ENCODE measurements at regions not wholly inside any gene's neighbourhood (a gene's known extent, or its start where the extent isn't known, plus 50 kb on each side); places are given as distances from the start of the nearest gene placed in this dataset.

DNA sequence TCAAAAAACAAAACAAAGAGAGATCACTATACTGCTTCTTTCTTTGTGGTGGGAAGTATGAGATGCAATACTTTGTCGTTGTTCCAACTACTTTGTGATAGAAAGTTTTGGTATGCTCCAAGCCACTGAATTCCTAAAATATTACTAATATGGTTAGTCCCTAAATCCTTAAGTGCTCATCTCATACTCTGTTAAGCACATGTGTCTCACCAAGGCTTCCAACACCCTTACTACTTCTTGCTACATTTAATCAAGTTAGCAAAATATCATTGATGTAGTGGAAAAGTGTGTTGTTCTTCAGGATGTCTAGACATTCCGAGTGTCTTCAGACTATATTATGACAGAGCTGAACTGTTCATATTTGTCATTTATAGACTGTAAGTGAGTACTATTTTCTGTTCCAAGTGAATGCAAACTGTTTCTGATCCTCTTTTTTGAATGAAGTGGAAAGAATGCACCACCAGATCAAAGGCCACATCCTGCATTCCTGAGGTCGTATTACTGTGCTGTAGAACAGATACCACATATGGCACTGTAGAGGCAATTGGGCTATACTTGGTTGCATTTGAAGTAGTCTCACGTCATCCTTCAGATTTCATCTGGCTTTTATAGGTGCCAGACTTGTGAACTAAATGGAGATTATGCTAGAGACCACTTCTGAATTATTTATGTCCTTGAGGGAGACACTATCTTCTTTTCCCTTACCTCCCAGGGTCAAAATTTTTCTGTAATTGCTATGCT is 298.4 kb upstream of the ZNF521 start:
- intact Hi-C loops (cut with micrococcal nuclease) = no loop called here

DNA sequence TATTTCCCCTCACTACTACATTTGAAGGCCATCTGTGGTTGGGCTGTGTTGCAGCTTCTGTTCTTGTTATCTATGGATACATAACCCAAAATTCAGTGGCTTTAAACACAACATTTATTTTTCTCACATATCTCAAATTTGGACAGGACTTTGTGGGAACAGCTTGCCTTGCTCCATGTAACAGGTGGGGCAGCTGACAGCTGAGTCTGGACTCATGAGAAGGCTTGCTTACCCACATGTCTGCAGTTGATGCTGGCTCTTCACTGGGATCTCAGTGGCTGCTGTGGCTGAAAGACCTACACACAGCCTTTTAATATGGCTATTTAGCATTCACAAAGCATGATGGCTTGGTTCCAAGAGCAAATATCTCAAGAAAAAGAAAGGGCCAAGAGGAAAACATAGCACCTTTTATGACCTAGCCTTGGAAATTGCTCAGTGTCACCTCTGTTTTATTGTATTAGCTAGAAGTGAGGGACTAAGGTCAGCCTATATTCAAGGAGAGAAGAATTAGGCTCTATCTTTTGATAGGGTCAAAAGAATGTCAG is 296.8 kb upstream of the ZNF521 start:
- intact Hi-C loops (cut with micrococcal nuclease) = no loop called here

DNA sequence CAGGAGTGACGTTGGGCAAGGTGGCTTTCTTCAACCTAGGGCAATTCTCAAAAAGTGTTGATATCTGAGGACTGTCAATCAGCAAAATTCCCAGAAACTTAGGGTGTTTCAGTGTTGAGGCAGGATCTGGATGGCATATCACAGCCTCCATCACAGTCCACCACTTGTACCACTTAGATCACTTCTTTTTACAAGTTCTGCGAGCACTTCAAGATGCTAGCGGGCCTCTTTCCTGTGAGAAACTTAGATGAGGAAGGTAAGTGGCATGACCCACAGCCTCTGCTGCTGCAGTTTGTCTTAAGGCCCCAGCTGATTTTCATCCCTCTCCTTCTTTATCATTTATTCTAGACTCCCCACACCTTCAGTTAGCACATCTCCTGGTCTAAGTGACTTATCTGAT is 295.4 kb upstream of the ZNF521 start:
- intact Hi-C loops (cut with micrococcal nuclease) = no loop called here

DNA sequence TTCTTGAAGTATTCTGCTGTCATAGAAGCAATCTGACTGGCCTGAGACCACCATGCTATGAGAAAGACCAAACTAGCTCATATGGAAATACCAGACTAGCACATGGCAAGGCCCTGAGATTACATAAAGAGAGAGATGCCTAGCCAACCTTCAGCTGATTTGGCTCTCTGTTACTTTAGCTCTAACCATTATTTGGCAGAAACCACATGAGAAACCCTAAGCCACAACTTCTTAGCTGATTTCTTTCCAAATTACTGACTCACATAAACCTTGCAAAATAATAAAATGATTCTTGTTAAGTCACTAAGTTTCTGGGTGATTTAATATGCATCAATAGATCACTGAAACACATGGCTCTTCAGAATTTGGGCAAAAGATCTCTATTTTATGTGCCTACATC is 295.0 kb upstream of the ZNF521 start:
- intact Hi-C loops (cut with micrococcal nuclease) = no loop called here

DNA sequence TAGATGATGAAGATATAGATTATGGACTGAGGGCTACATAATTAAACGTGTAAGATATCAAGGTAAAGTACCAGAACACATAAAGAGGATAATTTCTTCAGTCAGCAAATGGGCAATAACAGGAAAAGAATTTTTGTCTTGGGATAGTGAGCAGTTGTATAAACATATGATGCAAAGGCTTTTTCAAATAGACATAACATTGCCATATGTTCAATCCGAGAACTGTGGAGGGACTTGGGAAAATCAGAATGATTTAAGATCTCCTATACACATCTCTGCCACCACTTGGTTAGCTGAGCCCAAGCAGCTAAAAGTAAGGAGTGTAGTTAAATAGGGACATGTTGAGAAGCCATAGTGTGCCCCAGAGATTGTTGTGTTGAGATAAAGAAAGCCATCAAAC is 287.6 kb upstream of the ZNF521 start:
- intact Hi-C loops (cut with micrococcal nuclease) = no loop called here

DNA sequence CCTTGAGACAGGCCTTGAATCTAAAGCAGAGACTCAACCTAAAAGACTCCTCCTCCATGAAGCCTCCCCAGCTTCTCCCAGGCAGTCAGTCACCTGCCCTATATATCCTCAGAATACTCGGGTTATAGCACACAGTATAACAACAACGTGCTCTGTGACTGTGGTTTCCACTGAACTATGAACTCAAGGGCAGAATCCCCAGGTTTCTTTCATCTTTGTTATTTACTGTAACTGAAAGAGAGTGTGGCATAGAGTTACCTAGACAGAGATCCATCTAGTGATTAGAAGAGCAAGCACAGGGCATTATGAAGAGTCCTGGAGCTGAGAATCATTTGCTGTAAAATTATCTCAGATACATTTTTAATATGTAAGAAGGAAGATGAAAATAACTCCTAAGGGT is 281.6 kb upstream of the ZNF521 start:
- intact Hi-C loops (cut with micrococcal nuclease) = no loop called here

DNA sequence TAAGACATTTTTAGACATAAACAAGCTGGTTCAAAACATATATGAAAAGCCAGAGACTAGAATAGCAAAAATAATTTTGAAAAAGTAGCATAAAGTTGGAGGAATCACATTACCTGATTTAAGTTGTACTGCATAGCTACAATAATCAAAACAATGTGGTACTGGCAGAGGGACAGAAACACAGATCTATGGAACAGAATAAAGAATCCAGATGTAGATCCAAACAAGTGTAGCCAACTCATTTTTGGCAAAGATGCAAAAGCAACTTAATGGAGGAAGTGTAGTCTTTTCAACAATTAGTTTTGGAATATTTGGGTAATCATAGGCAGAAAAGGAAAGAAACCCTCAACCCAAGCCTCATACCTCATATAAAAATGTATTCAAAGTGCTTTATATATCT is 278.7 kb upstream of the ZNF521 start:
- intact Hi-C loops (cut with micrococcal nuclease) = no loop called here

DNA sequence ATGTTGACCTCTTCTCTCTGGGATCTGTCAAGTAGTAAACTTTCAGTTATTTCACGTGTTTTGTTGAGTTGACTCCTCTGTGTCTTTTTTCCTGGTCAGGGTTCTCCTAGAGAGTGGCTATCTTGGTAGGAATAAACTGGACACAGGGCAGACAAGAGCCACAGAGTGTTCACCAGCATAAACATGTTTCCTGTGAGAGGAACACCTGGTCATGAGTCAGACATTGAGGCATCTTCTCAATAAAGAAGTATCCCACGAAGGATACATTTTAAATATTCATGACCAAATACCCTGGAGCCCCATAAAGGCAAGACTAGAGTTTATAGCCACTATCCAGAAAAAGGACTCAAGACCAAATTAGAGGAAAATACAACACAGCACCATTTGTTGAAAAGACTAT is 269.7 kb upstream of the ZNF521 start:
- intact Hi-C loops (cut with micrococcal nuclease) = no loop called here

DNA sequence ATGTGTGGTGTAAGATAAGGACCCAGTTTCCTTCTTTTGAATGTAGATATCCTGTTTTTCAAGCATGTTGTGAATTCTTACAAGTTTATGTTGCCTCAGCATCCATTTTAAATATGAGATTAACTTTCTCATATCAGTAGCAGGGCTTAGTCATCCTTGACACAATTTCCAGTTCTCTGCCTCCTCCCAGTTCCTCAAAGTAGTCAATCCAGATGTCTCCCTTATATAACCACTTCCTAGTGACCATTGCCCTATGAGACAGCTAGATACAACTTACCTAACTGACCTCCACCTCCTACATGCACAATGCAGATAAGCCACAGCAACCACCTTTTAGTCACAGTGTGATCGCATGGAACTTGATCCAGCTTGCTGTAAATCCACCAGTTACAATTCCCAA is 269.2 kb upstream of the ZNF521 start:
- intact Hi-C loops (cut with micrococcal nuclease) = no loop called here

DNA sequence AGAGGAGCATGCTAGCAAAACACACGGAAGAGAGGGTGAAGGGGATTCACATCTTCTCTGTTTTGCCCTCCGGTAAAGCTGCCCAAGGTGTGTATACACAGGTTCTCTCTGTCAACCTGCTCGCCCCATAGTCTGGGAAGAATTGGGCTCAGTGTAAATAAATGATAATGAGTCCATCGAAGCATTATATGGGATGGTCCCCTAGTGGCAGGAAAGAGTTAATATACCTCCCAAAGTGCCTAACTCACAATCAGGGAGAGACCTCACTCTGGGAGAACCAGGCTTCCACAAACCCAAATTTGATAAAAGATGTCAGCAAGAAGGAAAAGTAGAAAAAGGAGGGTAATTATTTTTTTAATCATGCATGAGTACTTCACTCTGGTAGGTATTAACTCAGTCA is 262.2 kb upstream of the ZNF521 start:
- intact Hi-C loops (cut with micrococcal nuclease) = no loop called here

DNA sequence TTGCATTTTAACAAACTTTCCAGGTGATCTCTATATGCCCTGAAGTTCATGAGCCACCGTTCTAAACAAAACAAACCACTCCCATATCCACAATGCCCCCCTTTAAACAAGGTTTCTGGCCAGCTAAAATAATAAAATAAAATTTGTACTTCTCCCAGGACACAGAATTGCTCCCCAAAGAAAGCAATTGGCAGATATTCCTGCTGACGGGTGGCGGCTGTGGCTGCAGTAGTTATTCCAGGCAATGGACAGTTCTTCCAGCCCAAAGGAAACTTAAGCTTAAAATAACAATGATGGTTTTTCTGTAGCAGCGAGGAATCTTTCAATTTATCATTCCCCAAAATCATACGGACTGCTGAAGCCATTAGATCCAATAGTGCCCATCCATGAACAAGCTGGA is 260.5 kb upstream of the ZNF521 start:
- intact Hi-C loops (cut with micrococcal nuclease) = no loop called here

DNA sequence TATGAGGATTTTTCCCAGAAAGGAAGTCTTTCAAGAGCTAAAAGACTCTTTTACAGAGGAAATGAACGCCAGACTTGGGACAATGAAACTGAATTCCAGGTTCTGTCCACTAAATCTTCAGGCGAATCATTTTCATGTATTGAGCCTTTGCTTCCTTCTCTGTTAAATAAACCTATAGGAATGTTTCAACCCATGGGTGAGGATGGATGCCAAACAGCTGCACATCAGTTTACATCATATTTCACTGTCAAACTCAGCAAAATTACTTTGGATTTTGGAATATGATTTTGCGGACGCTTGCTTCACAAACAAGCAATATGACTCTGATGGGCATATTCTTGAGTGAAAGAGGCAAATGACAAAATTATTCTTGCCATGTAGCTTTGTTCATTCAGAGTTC is 256.1 kb upstream of the ZNF521 start:
- intact Hi-C loops (cut with micrococcal nuclease) = no loop called here

DNA sequence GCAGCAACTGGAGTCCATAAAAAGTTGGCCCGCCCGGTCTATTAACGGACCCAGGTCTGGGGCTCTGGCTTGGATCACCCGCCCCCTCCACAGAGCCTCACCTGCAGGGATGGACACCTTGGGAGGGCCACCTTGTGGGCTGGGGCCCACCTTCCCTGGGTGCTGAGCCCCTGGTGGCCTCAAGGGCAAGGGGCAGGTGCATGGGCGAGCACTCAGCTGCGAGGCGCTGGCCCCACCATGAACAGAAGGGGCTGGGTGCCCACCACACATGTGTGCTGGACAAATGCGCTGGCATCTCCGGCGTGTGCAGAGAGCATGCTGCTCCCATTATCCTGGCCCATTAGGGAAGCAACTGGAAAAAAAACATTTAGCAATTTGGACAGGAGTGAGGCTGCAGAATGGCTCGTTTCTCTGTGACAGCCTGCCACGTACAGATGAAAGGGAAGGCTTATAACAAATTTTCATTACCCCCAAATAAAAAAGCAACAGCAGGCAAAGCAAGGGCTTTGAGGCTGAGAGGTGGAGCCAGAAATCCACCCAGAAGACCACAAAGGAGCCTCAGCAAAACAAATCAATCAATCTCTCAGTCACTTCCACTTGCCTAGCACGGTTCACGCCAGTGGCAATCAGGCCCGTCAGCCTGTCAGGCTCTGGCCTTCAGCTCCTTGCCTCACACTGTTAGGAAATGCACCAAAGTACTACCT is 253.1 kb upstream of the ZNF521 start:
- intact Hi-C loops (cut with micrococcal nuclease) = no loop called here

DNA sequence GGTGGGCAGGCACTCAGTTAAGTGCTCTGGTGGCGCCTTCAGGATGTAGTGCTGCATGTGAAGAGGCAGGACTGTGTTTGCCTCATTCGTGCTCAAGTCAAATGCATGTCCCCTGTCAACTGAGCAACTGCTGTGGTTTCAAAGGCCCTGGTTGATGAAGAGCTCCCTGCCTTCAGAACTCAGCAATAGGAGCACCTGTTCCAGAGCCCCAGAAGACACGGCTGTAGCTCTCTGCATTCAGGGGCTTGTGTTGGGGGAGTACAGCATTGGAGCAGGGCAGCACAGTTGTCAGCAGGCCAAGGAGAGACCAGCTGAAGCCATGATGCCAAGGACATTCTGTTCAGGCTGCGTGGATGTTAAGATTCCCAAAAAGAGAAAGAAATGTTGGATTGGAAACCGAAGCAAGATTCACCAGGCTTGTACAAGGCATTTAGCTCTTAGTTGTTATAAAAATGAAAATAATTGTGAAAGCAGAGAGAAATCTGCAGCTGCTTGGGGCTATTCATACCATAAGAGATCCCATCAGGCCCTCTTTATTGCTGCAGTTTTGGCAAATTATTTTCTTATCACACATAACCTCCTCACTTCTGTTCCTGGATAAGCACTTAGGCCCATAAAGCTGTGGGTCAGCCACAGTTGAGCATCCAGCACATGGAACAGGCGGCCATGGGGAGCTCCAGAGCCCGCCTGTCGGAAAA is 252.4 kb upstream of the ZNF521 start:
- intact Hi-C loops (cut with micrococcal nuclease) = no loop called here

DNA sequence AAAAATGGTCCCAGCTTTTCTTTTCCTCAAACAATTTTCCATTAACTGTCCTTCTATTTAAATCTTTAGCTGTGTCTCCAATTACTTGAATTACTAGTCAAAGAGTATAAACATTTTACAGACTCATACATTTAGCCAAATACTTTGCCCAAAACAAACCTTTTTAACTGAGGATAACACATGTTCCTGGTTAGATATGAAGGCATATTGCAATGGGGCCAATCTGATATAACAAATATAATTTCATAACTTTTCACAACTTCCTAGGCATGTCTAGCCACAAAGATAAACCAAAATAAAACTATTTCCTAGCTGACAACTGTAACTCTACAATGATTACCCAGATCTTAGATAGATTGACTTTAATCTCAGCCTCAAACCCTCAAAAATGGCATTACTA is 247.5 kb upstream of the ZNF521 start:
- intact Hi-C loops (cut with micrococcal nuclease) = no loop called here

DNA sequence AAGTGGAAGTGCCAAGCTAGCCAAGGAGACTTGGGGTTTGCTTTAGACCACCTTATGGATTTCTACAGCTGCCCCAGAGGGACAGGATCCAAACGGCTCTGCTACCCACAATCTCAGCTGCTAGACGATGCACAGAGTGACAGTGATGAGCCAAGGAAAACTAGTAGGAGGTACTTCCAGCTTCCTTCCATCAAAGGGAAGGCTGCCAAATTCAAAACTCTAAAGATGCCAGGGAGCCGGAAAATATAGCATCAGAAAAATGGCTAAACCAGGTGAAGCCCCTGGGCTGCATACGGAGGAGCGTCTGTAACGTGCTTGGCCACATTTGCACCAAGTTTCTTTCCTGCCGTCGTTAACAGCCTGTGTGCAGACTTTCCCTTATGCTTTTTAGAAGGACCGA is 245.5 kb upstream of the ZNF521 start:
- intact Hi-C loops (cut with micrococcal nuclease) = no loop called here

DNA sequence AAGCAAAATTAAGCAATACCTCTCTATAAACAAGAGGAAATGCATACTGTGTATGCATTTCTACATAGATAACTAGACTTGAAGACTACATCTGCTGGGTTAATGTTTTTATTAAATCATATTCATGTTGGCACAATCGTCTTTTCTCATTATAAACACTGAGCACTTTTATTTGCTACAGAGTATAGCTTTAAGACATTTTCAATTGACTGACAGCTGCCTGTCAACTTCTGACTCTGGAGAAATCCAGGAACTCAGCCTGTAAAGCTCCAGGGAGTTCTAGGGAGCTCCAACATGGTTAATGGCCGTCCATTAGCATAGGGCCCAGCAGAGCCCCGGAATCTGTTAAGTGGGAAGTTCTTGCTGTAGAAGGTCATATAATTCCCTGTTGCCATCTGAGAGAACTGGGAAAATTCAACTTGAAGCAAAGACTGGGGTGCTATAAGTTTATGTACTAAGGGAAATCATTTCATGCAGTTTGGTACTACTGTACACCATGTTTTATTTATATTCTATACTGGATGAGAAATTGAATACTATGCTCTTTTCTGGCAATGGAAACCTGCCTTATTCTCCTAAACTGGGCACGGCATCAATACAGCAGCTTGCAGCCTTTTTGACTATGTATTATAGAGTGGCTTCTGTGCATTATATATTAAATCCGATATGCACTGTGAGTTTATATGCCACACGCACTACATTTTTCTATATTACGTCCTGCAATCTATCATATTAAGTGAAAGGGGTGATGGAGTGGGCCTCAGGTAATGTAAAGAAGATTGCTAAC is 243.5 kb upstream of the ZNF521 start:
- intact Hi-C loops (cut with micrococcal nuclease) = no loop called here

DNA sequence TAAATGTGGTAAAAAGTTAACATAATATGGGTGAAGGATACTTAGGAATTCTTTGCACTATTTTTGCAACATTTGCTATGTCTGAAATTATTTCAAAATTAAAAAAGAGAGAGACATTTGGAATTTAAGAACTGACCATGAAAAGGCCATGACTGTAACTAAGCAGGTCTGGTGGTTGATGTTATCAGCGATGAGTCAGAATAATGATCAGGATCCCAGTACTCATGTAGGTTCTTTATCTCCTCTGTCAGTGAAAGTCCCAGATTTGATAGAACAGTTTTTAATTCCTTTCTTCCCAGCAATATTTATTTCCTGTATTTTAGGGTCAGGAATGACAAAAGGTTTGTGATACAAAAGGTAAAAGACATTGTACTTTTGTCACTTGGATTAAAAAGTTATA is 242.4 kb upstream of the ZNF521 start:
- intact Hi-C loops (cut with micrococcal nuclease) = no loop called here

DNA sequence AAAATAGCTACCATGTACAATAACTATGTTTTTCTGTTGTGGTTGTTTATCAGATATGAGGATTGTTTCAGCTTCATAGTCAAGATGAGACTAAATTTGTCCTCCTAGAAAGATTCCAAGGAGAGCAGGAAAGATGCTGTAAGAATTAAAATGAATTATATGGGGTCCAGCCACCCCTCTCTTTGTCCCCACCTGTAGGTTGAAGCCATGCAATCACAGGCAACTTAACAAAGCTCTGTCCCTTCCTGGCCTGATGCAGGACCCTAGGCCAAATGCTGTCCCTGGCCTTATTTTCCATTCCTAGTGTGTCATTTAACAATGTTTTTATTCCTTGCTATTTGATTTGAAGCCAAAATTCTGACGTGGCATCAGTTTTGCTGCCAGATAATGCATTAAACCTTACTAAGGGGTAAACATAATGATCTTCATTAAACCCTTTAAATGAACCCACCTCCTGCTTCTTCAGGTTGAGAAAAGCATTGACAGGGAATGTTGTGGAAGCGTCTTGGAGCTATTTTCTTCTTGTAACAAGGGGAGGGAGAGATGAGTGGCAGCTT is 240.9 kb upstream of the ZNF521 start:
- intact Hi-C loops (cut with micrococcal nuclease) = no loop called here

DNA sequence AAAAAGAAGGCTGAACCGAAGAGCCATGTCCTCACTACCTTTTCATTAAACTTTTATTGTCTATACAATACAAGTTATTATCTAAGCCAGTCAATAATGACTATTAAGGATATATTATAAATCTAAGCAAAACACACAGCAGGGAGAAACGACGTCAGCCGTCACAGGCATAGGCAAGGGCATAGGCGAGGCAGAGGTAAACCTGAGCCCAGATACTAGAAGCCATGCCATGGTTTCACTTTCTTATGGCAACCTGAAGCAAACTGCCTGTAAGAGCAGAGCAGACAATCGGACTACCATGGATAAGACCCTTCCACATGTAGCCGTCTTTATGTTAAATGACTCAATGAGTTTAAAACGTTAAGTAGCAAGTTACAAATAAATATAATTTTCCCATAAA is 238.5 kb upstream of the ZNF521 start:
- intact Hi-C loops (cut with micrococcal nuclease) = no loop called here

DNA sequence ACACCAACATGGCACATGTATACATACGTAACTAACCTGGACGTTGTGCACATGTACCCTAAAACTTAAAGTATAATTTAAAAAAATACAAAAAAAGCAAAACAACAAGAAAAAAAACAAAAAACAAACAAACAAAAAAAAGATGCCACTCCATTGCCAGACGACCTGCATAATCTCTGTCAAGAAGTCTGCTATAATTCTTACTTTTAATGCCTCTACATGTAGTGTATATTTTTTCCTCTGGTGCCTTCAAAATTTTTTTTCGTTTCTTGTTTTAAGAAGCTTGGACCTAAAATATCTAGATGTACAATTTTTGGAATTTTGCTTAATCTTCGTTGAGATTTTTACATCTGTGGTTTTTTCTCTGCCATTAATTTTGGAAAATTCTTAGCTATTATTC is 235.6 kb upstream of the ZNF521 start:
- intact Hi-C loops (cut with micrococcal nuclease) = no loop called here

All from T-helper 2 cell treated with Interferon-gamma antibody and Interleukin-4, amounts not matched to agents 100 ng/mL and 5 ng/mL, for 36 hours (primary cell).